ENCODE measurements at regions not wholly inside any gene's neighbourhood (a gene's known extent, or its start where the extent isn't known, plus 50 kb on each side); places are given as distances from the start of the nearest gene placed in this dataset.
"Not testable (repeated sequence)": the region's sequence is repeated elsewhere in the genome, so short reads cannot be mapped to it uniquely, and the experiment has no call there.

DNA sequence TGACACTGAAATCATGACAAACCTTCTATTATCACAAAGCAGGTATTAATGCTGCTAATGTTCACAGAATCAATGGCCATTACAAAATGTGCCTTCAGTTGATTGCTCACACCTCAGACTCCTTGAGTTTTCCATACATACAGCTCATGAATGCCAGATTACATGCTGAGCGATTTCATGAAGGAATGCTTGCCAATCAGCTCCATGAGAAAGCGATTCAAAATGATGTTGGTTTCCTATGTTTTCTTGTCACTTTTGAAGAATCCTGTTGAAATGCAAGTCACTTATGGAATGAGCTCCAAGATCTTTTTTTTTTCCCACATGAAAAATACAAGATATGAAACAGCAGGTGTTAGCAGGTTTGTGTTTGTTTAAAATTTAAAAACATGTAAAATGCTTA is 68.0 kb upstream of the GPCPD1 start:
- H3K4ac ChIP-seq (ENCODE audit: low read depth, low read length), result no peak overlapping the region
- H2BK12ac ChIP-seq (ENCODE audit: insufficient read length, low read depth, low read length), result no peak overlapping the region
- H3K9me3 Mint-ChIP-seq, result no peaks in the 10 kb centered on the region
- H3K4me2 ChIP-seq (ENCODE audit: insufficient read depth, insufficient read length, low read length), result no peak overlapping the region
- no peak overlapping the region for H3K9ac ChIP-seq (ENCODE audit: extremely low read depth, insufficient read length, low read length)
- H3K27me3 Mint-ChIP-seq (ENCODE audit: low read depth), result no peaks in the 10 kb centered on the region
- H3T11ph ChIP-seq (ENCODE audit: low read length), result no peak overlapping the region
- DNase-seq, result no peak
- TF ChIP-seq, protein P1, sequence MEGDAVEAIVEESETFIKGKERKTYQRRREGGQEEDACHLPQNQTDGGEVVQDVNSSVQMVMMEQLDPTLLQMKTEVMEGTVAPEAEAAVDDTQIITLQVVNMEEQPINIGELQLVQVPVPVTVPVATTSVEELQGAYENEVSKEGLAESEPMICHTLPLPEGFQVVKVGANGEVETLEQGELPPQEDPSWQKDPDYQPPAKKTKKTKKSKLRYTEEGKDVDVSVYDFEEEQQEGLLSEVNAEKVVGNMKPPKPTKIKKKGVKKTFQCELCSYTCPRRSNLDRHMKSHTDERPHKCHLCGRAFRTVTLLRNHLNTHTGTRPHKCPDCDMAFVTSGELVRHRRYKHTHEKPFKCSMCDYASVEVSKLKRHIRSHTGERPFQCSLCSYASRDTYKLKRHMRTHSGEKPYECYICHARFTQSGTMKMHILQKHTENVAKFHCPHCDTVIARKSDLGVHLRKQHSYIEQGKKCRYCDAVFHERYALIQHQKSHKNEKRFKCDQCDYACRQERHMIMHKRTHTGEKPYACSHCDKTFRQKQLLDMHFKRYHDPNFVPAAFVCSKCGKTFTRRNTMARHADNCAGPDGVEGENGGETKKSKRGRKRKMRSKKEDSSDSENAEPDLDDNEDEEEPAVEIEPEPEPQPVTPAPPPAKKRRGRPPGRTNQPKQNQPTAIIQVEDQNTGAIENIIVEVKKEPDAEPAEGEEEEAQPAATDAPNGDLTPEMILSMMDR (conservative IDR thresholded peaks at IDR 0.05), result no peak
- H3K27ac ChIP-seq (ENCODE audit: insufficient read length, low read depth, low read length), result no peak overlapping the region
- H2BK15ac ChIP-seq (ENCODE audit: low read depth, low read length), result no peak overlapping the region
- H2AK5ac ChIP-seq (ENCODE audit: insufficient read length, low read length), result no peak overlapping the region
- no peak overlapping the region for H4K5ac ChIP-seq (ENCODE audit: insufficient read length, low read depth, low read length)
- H2AFZ ChIP-seq (ENCODE audit: low read length), result no peak overlapping the region
- H3K56ac ChIP-seq (ENCODE audit: insufficient read length, low read depth, low read length), result no peak overlapping the region
- no peaks in the 10 kb centered on the region for H3K27me3 ChIP-seq (ENCODE audit: insufficient read depth, low read length)
- no peaks in the 10 kb centered on the region for H4K20me1 ChIP-seq (ENCODE audit: control insufficient read depth, insufficient read depth, insufficient read length)
- H3K9me3 ChIP-seq (ENCODE audit: control insufficient read depth, low read depth, low read length), result no peaks in the 10 kb centered on the region
- H3K79me1 ChIP-seq (ENCODE audit: insufficient read depth, low read depth, low read length, poor library complexity, severe bottlenecking), result no peaks in the 10 kb centered on the region
- H3K4me1 Mint-ChIP-seq, result no peaks in the 10 kb centered on the region
- WGBS (ENCODE audit: extremely low coverage, insufficient read length, low lambda C conversion rate), result no CpG with 5 or more reads among the region's 2 CpGs
- no peak overlapping the region for H2BK120ac ChIP-seq (ENCODE audit: low read depth, low read length, poor library complexity, severe bottlenecking)
- no peak overlapping the region for H3K4me3 Mint-ChIP-seq
- H4K91ac ChIP-seq (ENCODE audit: insufficient read length, low read depth, low read length), result no peak overlapping the region
- no peak overlapping the region for H3K23ac ChIP-seq (ENCODE audit: insufficient read length, low read depth, low read length)
- no peak overlapping the region for H3K18ac ChIP-seq (ENCODE audit: insufficient read length, low read depth, low read length)
- no peak overlapping the region for H4K8ac ChIP-seq (replicated peaks; ENCODE audit: insufficient read length, low read depth, low read length)
- H3K23me2 ChIP-seq (ENCODE audit: insufficient read length, low read depth, low read length, poor library complexity, severe bottlenecking), result no peaks in the 10 kb centered on the region
- H2BK5ac ChIP-seq (ENCODE audit: insufficient read length, low read length), result no peak overlapping the region
- no peak overlapping the region for H3K14ac ChIP-seq (ENCODE audit: insufficient read depth, low read length)
- H3K27ac Mint-ChIP-seq, result no peak overlapping the region
- H3K4me1 ChIP-seq (ENCODE audit: insufficient read depth, low read length), result no peaks in the 10 kb centered on the region
- no peak overlapping the region for H2BK20ac ChIP-seq (ENCODE audit: low read depth, low read length, poor library complexity, severe bottlenecking)
- no peaks in the 10 kb centered on the region for H3K79me2 ChIP-seq (ENCODE audit: insufficient read depth, low read length)
- no peaks in the 10 kb centered on the region for H3K36me3 Mint-ChIP-seq (ENCODE audit: insufficient read depth in 1 of 3, low read depth in 3 of 3)

DNA sequence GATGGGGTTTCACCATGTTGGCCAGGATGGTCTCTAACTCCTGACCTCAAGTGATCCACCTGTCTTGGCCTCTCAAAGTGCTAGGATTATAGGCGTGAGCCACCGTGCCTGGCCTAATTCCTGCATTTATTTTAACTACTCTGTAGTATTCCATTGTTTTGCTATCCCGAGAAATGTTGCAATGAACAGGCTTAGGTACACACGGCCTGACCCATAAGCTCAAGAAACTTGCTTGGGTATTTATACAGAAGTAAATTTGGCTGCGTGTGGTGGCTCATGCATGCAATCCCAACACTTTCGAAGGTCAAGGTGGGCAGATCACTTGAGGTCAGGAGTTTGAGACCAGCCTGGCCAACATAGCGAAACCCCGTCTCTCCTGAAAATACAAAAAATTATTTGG is 67.1 kb upstream of the GPCPD1 start:
- not testable (repeated sequence) for H3K79me1 ChIP-seq (ENCODE audit: insufficient read depth, low read depth, low read length, poor library complexity, severe bottlenecking); DNase-seq; H3K4me3 Mint-ChIP-seq; H4K5ac ChIP-seq (ENCODE audit: insufficient read length, low read depth, low read length); H3K56ac ChIP-seq (ENCODE audit: insufficient read length, low read depth, low read length); H3K14ac ChIP-seq (ENCODE audit: insufficient read depth, low read length); H3K23me2 ChIP-seq (ENCODE audit: insufficient read length, low read depth, low read length, poor library complexity, severe bottlenecking); H3K36me3 Mint-ChIP-seq (ENCODE audit: insufficient read depth in 1 of 3, low read depth in 3 of 3); H3K27ac ChIP-seq (ENCODE audit: insufficient read length, low read depth, low read length); H3K9me3 Mint-ChIP-seq; H2BK5ac ChIP-seq (ENCODE audit: insufficient read length, low read length); H3K18ac ChIP-seq (ENCODE audit: insufficient read length, low read depth, low read length); H3K27ac Mint-ChIP-seq; H3K4me1 ChIP-seq (ENCODE audit: insufficient read depth, low read length); H3K23ac ChIP-seq (ENCODE audit: insufficient read length, low read depth, low read length); H2BK120ac ChIP-seq (ENCODE audit: low read depth, low read length, poor library complexity, severe bottlenecking); H3K27me3 ChIP-seq (ENCODE audit: insufficient read depth, low read length); H3K4me1 Mint-ChIP-seq; H2BK15ac ChIP-seq (ENCODE audit: low read depth, low read length); H3K4me2 ChIP-seq (ENCODE audit: insufficient read depth, insufficient read length, low read length); H3K27me3 Mint-ChIP-seq (ENCODE audit: low read depth); H4K91ac ChIP-seq (ENCODE audit: insufficient read length, low read depth, low read length); H3K79me2 ChIP-seq (ENCODE audit: insufficient read depth, low read length); H4K8ac ChIP-seq (replicated peaks; ENCODE audit: insufficient read length, low read depth, low read length); H2BK20ac ChIP-seq (ENCODE audit: low read depth, low read length, poor library complexity, severe bottlenecking); H3T11ph ChIP-seq (ENCODE audit: low read length); H3K9me3 ChIP-seq (ENCODE audit: control insufficient read depth, low read depth, low read length); H3K9ac ChIP-seq (ENCODE audit: extremely low read depth, insufficient read length, low read length); H2BK12ac ChIP-seq (ENCODE audit: insufficient read length, low read depth, low read length); H3K4ac ChIP-seq (ENCODE audit: low read depth, low read length); H2AK5ac ChIP-seq (ENCODE audit: insufficient read length, low read length); H2AFZ ChIP-seq (ENCODE audit: low read length); H4K20me1 ChIP-seq (ENCODE audit: control insufficient read depth, insufficient read depth, insufficient read length)
- no CpG with 5 or more reads among the region's 8 CpGs for WGBS (ENCODE audit: extremely low coverage, insufficient read length, low lambda C conversion rate)

All from H9 (cell line).